Left ventricle myocardium superior (tissue), 1 donor: ENCODE measurements at regions not wholly inside any gene's neighbourhood (a gene's known extent, or its start where the extent isn't known, plus 50 kb on each side); places are given as distances from the start of the nearest gene placed in this dataset.
"Not testable (repeated sequence)": the region's sequence is repeated elsewhere in the genome, so short reads cannot be mapped to it uniquely, and the experiment has no call there.

ENCODE experiments used
- ATAC-seq: fragments of 200-7000 bp; cut with Tn5 transposase; one replicate; pipeline ENCODE4 v1.9.1; 2020; ENCODE audit warnings: mild to moderate bottlenecking, moderate library complexity
- DNase-seq: peaks from one replicate; pipeline ENCODE4 v3.0.0-alpha.2; 2020
- intact Hi-C: fragments of 100-400 bp; cut with micrococcal nuclease; formaldehyde crosslinking; loops from one replicate; pipeline ENCODE4 v1.11.0; 2022
- donor health status: DM: no; HTN: yes; CAD: no; lungs with severe emphysema.

- intact Hi-C loops, ATAC-seq, DNase-seq: not testable (repeated sequence)
These were observed 99.2 kb downstream of the ZNF100 start for GRCh38 chr19:21668072-21668773.

GRCh38 chr19:21655540-21656126 is 111.7 kb downstream of the ZNF100 start:
- ATAC-seq (no peak), DNase-seq (no peak)
- intact Hi-C loops, result no loop called here

GRCh38 chr19:21651478-21651877 is 115.9 kb downstream of the ZNF100 start:
- ATAC-seq, DNase-seq, intact Hi-C loops: not testable (repeated sequence)

GRCh38 chr19:21638776-21639175 is 128.6 kb downstream of the ZNF100 start:
- intact Hi-C loops, result no loop called here
- no peak for DNase-seq

GRCh38 chr19:21626924-21627697 is 121.7 kb downstream of the ZNF429 start:
- DNase-seq, result no peak
- no peak for ATAC-seq
- intact Hi-C loops, result no loop called here

More at GRCh38 chr19:21638776-21639175, 128.6 kb downstream of the ZNF100 start:
- no peak for ATAC-seq

GRCh38 chr19:21626091-21626490 is 120.7 kb downstream of the ZNF429 start:
- ATAC-seq, result no peak
- intact Hi-C loops, result no loop called here

GRCh38 chr19:21622920-21623319 is 117.5 kb downstream of the ZNF429 start:
- no peak for DNase-seq
- intact Hi-C loops, result no loop called here
- ATAC-seq, result no peak

More at GRCh38 chr19:21626091-21626490, 120.7 kb downstream of the ZNF429 start:
- DNase-seq, result no peak

GRCh38 chr19:21621671-21622070 is 116.3 kb downstream of the ZNF429 start:
- intact Hi-C loops, result no loop called here
- ATAC-seq (no peak), DNase-seq (no peak)

- intact Hi-C loops, result no loop called here
- ATAC-seq, result no peak
These were observed 112.4 kb downstream of the ZNF429 start for GRCh38 chr19:21617740-21618339.

GRCh38 chr19:21614776-21615175 is 109.4 kb downstream of the ZNF429 start:
- intact Hi-C loops, ATAC-seq, DNase-seq: not testable (repeated sequence)

More at GRCh38 chr19:21617740-21618339, 112.4 kb downstream of the ZNF429 start:
- no peak for DNase-seq

GRCh38 chr19:21613201-21613600 is 107.8 kb downstream of the ZNF429 start:
- intact Hi-C loops, result not testable (repeated sequence)

GRCh38 chr19:21612403-21612872 is 107.0 kb downstream of the ZNF429 start:
- intact Hi-C loops, result no loop called here
- DNase-seq, result no peak
- no peak for ATAC-seq

More at GRCh38 chr19:21613201-21613600, 107.8 kb downstream of the ZNF429 start:
- not testable (repeated sequence) for ATAC-seq, DNase-seq

GRCh38 chr19:21611659-21612402 is 106.4 kb downstream of the ZNF429 start:
- ATAC-seq (no peak), DNase-seq (no peak)
- intact Hi-C loops, result no loop called here

- intact Hi-C loops, result no loop called here
- ATAC-seq (no peak), DNase-seq (no peak)
These were observed 105.4 kb downstream of the ZNF429 start for GRCh38 chr19:21610787-21611186.

- no peak for ATAC-seq
- intact Hi-C loops, result no loop called here
- DNase-seq, result no peak
These were observed 104.9 kb downstream of the ZNF429 start for GRCh38 chr19:21610341-21610740.

- no peak for ATAC-seq
- intact Hi-C loops, result no loop called here
- DNase-seq, result no peak
These were observed 103.2 kb downstream of the ZNF429 start for GRCh38 chr19:21608571-21608970.

GRCh38 chr19:21607449-21607848 is 102.0 kb downstream of the ZNF429 start:
- no peak for ATAC-seq
- intact Hi-C loops, result no loop called here

GRCh38 chr19:21607011-21607410 is 101.6 kb downstream of the ZNF429 start:
- intact Hi-C loops, ATAC-seq, DNase-seq: not testable (repeated sequence)

More at GRCh38 chr19:21607449-21607848, 102.0 kb downstream of the ZNF429 start:
- no peak for DNase-seq

- intact Hi-C loops, DNase-seq, ATAC-seq: not testable (repeated sequence)
These were observed 100.9 kb downstream of the ZNF429 start for GRCh38 chr19:21606326-21606725.
